Loucy (cell line): ENCODE measurements at regions not wholly inside any gene's neighbourhood (a gene's known extent, or its start where the extent isn't known, plus 50 kb on each side); places are given as distances from the start of the nearest gene placed in this dataset.

ENCODE experiments used
- EZH2phosphoT487 ChIP-seq: fragments of 200-600 bp; IDR thresholded peaks from 2 replicates; pipeline ENCODE4 v1.6.1; 2018; ENCODE audit warnings: antibody characterized with exemption, mild to moderate bottlenecking, moderate library complexity, borderline replicate concordance
- TF ChIP-seq, protein P1 (sequence below): fragments of 200-600 bp; sonication (generic); conservative IDR thresholded peaks from 2 replicates; pipeline ENCODE4 v1.5.1; 2014; ENCODE audit warnings: mild to moderate bottlenecking, antibody characterized with exemption, low read length

DNA sequence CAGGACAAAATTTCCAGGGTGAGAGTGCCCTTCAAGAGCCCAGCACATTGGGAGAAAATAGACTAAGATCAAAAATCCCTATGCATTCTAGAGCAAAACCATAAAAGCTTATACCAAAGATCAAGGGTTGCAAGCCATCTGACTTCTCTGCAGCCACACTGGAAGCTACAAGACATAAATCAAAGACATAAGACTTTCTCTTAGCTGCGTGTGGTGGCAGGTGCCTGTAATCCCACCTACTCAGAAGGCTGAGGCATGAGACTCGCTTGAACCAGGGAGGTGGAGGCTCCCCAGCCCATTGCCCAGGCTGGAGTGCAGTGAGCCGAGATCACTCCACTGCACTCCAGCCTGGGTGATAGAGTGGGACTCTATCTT, 91.9 kb upstream of the NXT1 start:
- TF ChIP-seq, protein P1, sequence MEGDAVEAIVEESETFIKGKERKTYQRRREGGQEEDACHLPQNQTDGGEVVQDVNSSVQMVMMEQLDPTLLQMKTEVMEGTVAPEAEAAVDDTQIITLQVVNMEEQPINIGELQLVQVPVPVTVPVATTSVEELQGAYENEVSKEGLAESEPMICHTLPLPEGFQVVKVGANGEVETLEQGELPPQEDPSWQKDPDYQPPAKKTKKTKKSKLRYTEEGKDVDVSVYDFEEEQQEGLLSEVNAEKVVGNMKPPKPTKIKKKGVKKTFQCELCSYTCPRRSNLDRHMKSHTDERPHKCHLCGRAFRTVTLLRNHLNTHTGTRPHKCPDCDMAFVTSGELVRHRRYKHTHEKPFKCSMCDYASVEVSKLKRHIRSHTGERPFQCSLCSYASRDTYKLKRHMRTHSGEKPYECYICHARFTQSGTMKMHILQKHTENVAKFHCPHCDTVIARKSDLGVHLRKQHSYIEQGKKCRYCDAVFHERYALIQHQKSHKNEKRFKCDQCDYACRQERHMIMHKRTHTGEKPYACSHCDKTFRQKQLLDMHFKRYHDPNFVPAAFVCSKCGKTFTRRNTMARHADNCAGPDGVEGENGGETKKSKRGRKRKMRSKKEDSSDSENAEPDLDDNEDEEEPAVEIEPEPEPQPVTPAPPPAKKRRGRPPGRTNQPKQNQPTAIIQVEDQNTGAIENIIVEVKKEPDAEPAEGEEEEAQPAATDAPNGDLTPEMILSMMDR, result no peak
- TF ChIP-seq EZH2phosphoT487, result no peak
